ENCODE measurements at regions not wholly inside any gene's neighbourhood (a gene's known extent, or its start where the extent isn't known, plus 50 kb on each side); places are given as distances from the start of the nearest gene placed in this dataset.

DNA sequence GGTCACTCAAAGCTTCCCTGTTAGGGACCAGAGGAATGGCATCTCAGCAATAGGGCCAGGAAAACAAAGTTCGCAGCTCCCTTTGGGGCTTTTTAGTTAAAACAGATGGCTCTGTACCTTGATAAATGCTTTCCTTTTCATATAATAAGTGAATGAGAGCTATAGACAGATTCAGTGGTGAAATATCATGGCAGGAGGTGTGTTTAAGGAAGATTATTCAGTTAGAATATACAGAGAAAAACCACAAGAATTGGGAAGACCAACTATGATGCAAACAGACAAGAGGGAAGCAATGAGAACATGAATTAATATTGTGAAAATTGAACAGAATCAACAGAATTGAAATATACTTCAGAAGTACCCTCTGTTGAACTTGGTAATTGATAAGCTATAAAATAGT lies 379.4 kb downstream of the PLPP3 start:
- TF ChIP-seq POLR2A (IDR thresholded peaks at IDR 0.05) (no peak), CTCF (IDR thresholded peaks at IDR 0.05) (no peak)
